ENCODE measurements at regions not wholly inside any gene's neighbourhood (a gene's known extent, or its start where the extent isn't known, plus 50 kb on each side); places are given as distances from the start of the nearest gene placed in this dataset.

- Histone ChIP-seq H3K79me2 (ENCODE audit: insufficient read depth, low read length) (no peaks in the 10 kb centered on the region), H3K9me3 (ENCODE audit: insufficient read depth, low read depth, low read length) (no peaks in the 10 kb centered on the region), H4K20me1 (ENCODE audit: insufficient read depth, low read length) (no peaks in the 10 kb centered on the region), H3K4me3 (ENCODE audit: insufficient read depth, low read depth, low read length) (no peak overlapping the region), H3K4me2 (ENCODE audit: low read length) (no peak overlapping the region), H3K9ac (ENCODE audit: low read length) (no peak overlapping the region), H3K36me3 (ENCODE audit: insufficient read depth, low read length) (no peaks in the 10 kb centered on the region), H3K27me3 (ENCODE audit: insufficient read depth, low read length) (no peaks in the 10 kb centered on the region), H3K27ac (ENCODE audit: low read depth, low read length) (no peak overlapping the region), H2AFZ (ENCODE audit: low read depth, low read length) (no peak overlapping the region), H3K4me1 (ENCODE audit: insufficient read depth, low read length) (peaks cover 24% of the 10 kb centered on the region)
- Mint-ChIP-seq H3K9me3 (ENCODE audit: unreplicated experiment) (peaks cover 1% of the 10 kb centered on the region), H3K27me3 (ENCODE audit: low read depth, unreplicated experiment) (peaks cover 20% of the 10 kb centered on the region), H3K4me1 (ENCODE audit: low read depth, unreplicated experiment) (peaks cover 9% of the 10 kb centered on the region), H3K4me3 (ENCODE audit: unreplicated experiment) (no peak overlapping the region), H3K36me3 (ENCODE audit: low read depth, unreplicated experiment) (no peaks in the 10 kb centered on the region), H3K27ac (ENCODE audit: unreplicated experiment) (no peak overlapping the region)
- FAIRE-seq (no peak), DNase-seq (ENCODE audit: low read depth) (no peak)
- TF ChIP-seq CTCF (IDR thresholded peaks at IDR 0.05; ENCODE audit: insufficient read depth, low read depth, low read length) (no peak), EZH2 (IDR thresholded peaks at IDR 0.05; ENCODE audit: insufficient read depth, low read length) (no peak)
Measured at GRCh38 chr14:98954349-98955000, 317.5 kb downstream of the BCL11B start.

- Histone ChIP-seq H3K27me3 (ENCODE audit: insufficient read depth, low read length) (no peaks in the 10 kb centered on the region), H3K9ac (ENCODE audit: low read length) (no peak overlapping the region), H4K20me1 (ENCODE audit: insufficient read depth, low read length) (no peaks in the 10 kb centered on the region), H3K79me2 (ENCODE audit: insufficient read depth, low read length) (no peaks in the 10 kb centered on the region), H3K4me3 (ENCODE audit: insufficient read depth, low read depth, low read length) (no peak overlapping the region), H2AFZ (ENCODE audit: low read depth, low read length) (no peak overlapping the region), H3K4me2 (ENCODE audit: low read length) (no peak overlapping the region), H3K4me1 (ENCODE audit: insufficient read depth, low read length) (peaks cover 24% of the 10 kb centered on the region), H3K27ac (ENCODE audit: low read depth, low read length) (no peak overlapping the region), H3K36me3 (ENCODE audit: insufficient read depth, low read length) (no peaks in the 10 kb centered on the region), H3K9me3 (ENCODE audit: insufficient read depth, low read depth, low read length) (no peaks in the 10 kb centered on the region)
- Mint-ChIP-seq H3K27me3 (ENCODE audit: low read depth, unreplicated experiment) (peaks cover 25% of the 10 kb centered on the region), H3K27ac (ENCODE audit: unreplicated experiment) (no peak overlapping the region), H3K9me3 (ENCODE audit: unreplicated experiment) (no peaks in the 10 kb centered on the region), H3K36me3 (ENCODE audit: low read depth, unreplicated experiment) (no peaks in the 10 kb centered on the region), H3K4me1 (ENCODE audit: low read depth, unreplicated experiment) (peaks cover 9% of the 10 kb centered on the region), H3K4me3 (ENCODE audit: unreplicated experiment) (no peak overlapping the region)
- TF ChIP-seq CTCF (IDR thresholded peaks at IDR 0.05; ENCODE audit: insufficient read depth, low read depth, low read length) (no peak), EZH2 (IDR thresholded peaks at IDR 0.05; ENCODE audit: insufficient read depth, low read length) (no peak)
- DNase-seq (ENCODE audit: low read depth) (no peak), FAIRE-seq (no peak)
Measured at GRCh38 chr14:98955036-98955740, 316.8 kb downstream of the BCL11B start.

- peaks cover 9% of the 10 kb centered on the region for H3K4me1 Mint-ChIP-seq (ENCODE audit: low read depth, unreplicated experiment)
- no peak overlapping the region for H3K27ac ChIP-seq (ENCODE audit: low read depth, low read length)
- H3K4me3 Mint-ChIP-seq (ENCODE audit: unreplicated experiment), result no peak overlapping the region
- H2AFZ ChIP-seq (ENCODE audit: low read depth, low read length), result no peak overlapping the region
- H4K20me1 ChIP-seq (ENCODE audit: insufficient read depth, low read length), result no peaks in the 10 kb centered on the region
- no peak overlapping the region for H3K27ac Mint-ChIP-seq (ENCODE audit: unreplicated experiment)
- no peak for FAIRE-seq
- H3K4me2 ChIP-seq (ENCODE audit: low read length), result no peak overlapping the region
- H3K36me3 Mint-ChIP-seq (ENCODE audit: low read depth, unreplicated experiment), result no peaks in the 10 kb centered on the region
- no peaks in the 10 kb centered on the region for H3K27me3 ChIP-seq (ENCODE audit: insufficient read depth, low read length)
- no peak overlapping the region for H3K9ac ChIP-seq (ENCODE audit: low read length)
- H3K4me3 ChIP-seq (ENCODE audit: insufficient read depth, low read depth, low read length), result no peak overlapping the region
- no peaks in the 10 kb centered on the region for H3K79me2 ChIP-seq (ENCODE audit: insufficient read depth, low read length)
- no peak for DNase-seq (ENCODE audit: low read depth)
- peaks cover 24% of the 10 kb centered on the region for H3K4me1 ChIP-seq (ENCODE audit: insufficient read depth, low read length)
- no peaks in the 10 kb centered on the region for H3K9me3 Mint-ChIP-seq (ENCODE audit: unreplicated experiment)
- H3K9me3 ChIP-seq (ENCODE audit: insufficient read depth, low read depth, low read length), result no peaks in the 10 kb centered on the region
- peaks cover 30% of the 10 kb centered on the region for H3K27me3 Mint-ChIP-seq (ENCODE audit: low read depth, unreplicated experiment)
- no peak for TF ChIP-seq CTCF (IDR thresholded peaks at IDR 0.05; ENCODE audit: insufficient read depth, low read depth, low read length)
- TF ChIP-seq EZH2 (IDR thresholded peaks at IDR 0.05; ENCODE audit: insufficient read depth, low read length), result no peak
- no peaks in the 10 kb centered on the region for H3K36me3 ChIP-seq (ENCODE audit: insufficient read depth, low read length)
Measured at GRCh38 chr14:98955741-98956070, 316.3 kb downstream of the BCL11B start.

Data from astrocyte (in vitro differentiated cells and primary cell).